Cardiac fibroblast (primary cell): ENCODE measurements at regions not wholly inside any gene's neighbourhood (a gene's known extent, or its start where the extent isn't known, plus 50 kb on each side); places are given as distances from the start of the nearest gene placed in this dataset.

Source experiments
- DNase-seq, 2 donors: peaks; one replicate each; pipeline versions ENCODE4 v3.0.0 to v3.0.0-alpha.2; 2010; ENCODE audit warnings: low read depth in 2 of 2
- H3K4me3 ChIP-seq, 2 donors: replicated peaks in 1 of 2; 1 replicate in 1 of 2; 2 replicates in 1 of 2; pipeline ENCODE4 v1.5.1; 2011; ENCODE audit warnings: low read depth in 2 of 2, low read length in 2 of 2, mild to moderate bottlenecking in 2 of 2, moderate library complexity in 1 of 2
- CTCF ChIP-seq: IDR thresholded peaks from one replicate; pipeline ENCODE4 v1.5.1; 2011; ENCODE audit warnings: low read depth, mild to moderate bottlenecking, low read length, inconsistent platforms

GRCh38 chr12:23174917-23175316 lies 549.9 kb downstream of the ETNK1 start:
- DNase-seq, result no peak
- H3K4me3 ChIP-seq, result no peak overlapping the region
- TF ChIP-seq CTCF, result no peak

- no peak overlapping the region for H3K4me3 ChIP-seq
- no peak for TF ChIP-seq CTCF
- no peak for DNase-seq
Observed at GRCh38 chr12:23185346-23185745, 560.4 kb downstream of the ETNK1 start.

GRCh38 chr12:23186950-23187349 lies 562.0 kb downstream of the ETNK1 start:
- DNase-seq, result no peak
- H3K4me3 ChIP-seq, result no peak overlapping the region
- no peak for TF ChIP-seq CTCF

- no peak overlapping the region for H3K4me3 ChIP-seq
- no peak for DNase-seq
- TF ChIP-seq CTCF, result no peak
Observed at GRCh38 chr12:23193552-23193951, 568.6 kb downstream of the ETNK1 start.

- peak in 1 of 2 donors; percentile 48 for DNase-seq
- no peak overlapping the region for H3K4me3 ChIP-seq
- no peak for TF ChIP-seq CTCF
Observed at GRCh38 chr12:23197266-23197665, 572.3 kb downstream of the ETNK1 start.

GRCh38 chr12:23202728-23203127 lies 577.8 kb downstream of the ETNK1 start:
- H3K4me3 ChIP-seq, result no peak overlapping the region
- DNase-seq, result no peak
- no peak for TF ChIP-seq CTCF

GRCh38 chr12:23204933-23205778 lies 580.2 kb downstream of the ETNK1 start:
- peak; percentile 74 for TF ChIP-seq CTCF
- H3K4me3 ChIP-seq, result no peak overlapping the region
- peak; percentile 81 to 85 for DNase-seq
